ENCODE measurements at regions not wholly inside any gene's neighbourhood (a gene's known extent, or its start where the extent isn't known, plus 50 kb on each side); places are given as distances from the start of the nearest gene placed in this dataset.

DNA sequence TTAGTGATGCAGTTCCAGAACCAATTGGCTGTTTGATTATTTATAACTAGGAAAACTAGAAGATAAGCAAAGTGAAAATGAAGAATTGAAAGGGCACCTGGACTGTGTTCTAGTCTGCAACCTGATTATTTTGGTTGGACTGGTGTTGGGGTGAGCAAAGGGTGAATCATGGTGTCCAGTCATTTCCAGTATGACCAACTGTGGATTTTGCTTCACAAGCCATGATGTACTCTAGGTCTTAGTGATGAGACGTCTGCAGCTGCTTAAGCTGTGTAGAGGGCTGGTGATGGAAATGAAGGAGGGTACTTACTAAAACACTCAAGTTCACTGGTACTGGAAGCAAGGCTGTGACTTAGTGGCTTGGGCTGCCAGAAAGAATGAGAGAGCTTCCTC lies 193.2 kb upstream of the FRMD6 start:
- no peaks in the 10 kb centered on the region for H3K27me3 ChIP-seq (ENCODE audit: insufficient read depth, low read depth, low read length)
- H3K4me3 ChIP-seq (ENCODE audit: low read length): no peak overlapping the region
- no peaks in the 10 kb centered on the region for H3F3A ChIP-seq (ENCODE audit: insufficient read depth, low read length, poor library complexity, severe bottlenecking)
- no peaks in the 10 kb centered on the region for H3K36me3 ChIP-seq (ENCODE audit: insufficient read depth, low read length)
- no peaks in the 10 kb centered on the region for H3K9me3 ChIP-seq (ENCODE audit: low read length)
- H3K9ac ChIP-seq (ENCODE audit: low read length): no peak overlapping the region
- H4K20me1 ChIP-seq (ENCODE audit: insufficient read depth): no peaks in the 10 kb centered on the region
- no peak overlapping the region for H3K4me2 ChIP-seq (ENCODE audit: low read length)
- no peaks in the 10 kb centered on the region for H3K79me2 ChIP-seq (replicated peaks; ENCODE audit: insufficient read depth, low read length)
- no peaks in the 10 kb centered on the region for H3K9me2 ChIP-seq (ENCODE audit: insufficient read depth, low read length)
- no peak overlapping the region for H2AFZ ChIP-seq (ENCODE audit: low read depth, low read length)
- H3K27ac ChIP-seq (ENCODE audit: low read length): no peak overlapping the region
- no peak for TF ChIP-seq SMC3 (conservative IDR thresholded peaks at IDR 0.05; ENCODE audit: poor library complexity)
- no peak for TF ChIP-seq CTCF (IDR thresholded peaks at IDR 0.05; ENCODE audit: poor library complexity, severe bottlenecking)
- no peak for TF ChIP-seq MXI1 (conservative IDR thresholded peaks at IDR 0.05; ENCODE audit: poor library complexity, severe bottlenecking)
- no peak for TF ChIP-seq TAF1 (IDR thresholded peaks at IDR 0.05; ENCODE audit: low read depth)
- TF ChIP-seq, protein P1, sequence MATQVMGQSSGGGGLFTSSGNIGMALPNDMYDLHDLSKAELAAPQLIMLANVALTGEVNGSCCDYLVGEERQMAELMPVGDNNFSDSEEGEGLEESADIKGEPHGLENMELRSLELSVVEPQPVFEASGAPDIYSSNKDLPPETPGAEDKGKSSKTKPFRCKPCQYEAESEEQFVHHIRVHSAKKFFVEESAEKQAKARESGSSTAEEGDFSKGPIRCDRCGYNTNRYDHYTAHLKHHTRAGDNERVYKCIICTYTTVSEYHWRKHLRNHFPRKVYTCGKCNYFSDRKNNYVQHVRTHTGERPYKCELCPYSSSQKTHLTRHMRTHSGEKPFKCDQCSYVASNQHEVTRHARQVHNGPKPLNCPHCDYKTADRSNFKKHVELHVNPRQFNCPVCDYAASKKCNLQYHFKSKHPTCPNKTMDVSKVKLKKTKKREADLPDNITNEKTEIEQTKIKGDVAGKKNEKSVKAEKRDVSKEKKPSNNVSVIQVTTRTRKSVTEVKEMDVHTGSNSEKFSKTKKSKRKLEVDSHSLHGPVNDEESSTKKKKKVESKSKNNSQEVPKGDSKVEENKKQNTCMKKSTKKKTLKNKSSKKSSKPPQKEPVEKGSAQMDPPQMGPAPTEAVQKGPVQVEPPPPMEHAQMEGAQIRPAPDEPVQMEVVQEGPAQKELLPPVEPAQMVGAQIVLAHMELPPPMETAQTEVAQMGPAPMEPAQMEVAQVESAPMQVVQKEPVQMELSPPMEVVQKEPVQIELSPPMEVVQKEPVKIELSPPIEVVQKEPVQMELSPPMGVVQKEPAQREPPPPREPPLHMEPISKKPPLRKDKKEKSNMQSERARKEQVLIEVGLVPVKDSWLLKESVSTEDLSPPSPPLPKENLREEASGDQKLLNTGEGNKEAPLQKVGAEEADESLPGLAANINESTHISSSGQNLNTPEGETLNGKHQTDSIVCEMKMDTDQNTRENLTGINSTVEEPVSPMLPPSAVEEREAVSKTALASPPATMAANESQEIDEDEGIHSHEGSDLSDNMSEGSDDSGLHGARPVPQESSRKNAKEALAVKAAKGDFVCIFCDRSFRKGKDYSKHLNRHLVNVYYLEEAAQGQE (IDR thresholded peaks at IDR 0.05; ENCODE audit: borderline replicate concordance): no peak
- TF ChIP-seq EZH2 (IDR thresholded peaks at IDR 0.05; ENCODE audit: borderline replicate concordance, insufficient read depth, low read length, poor library complexity, severe bottlenecking): no peak
- no peak for TF ChIP-seq EP300 (conservative IDR thresholded peaks at IDR 0.05; ENCODE audit: poor library complexity, severe bottlenecking)
- TF ChIP-seq RAD21 (conservative IDR thresholded peaks at IDR 0.05): no peak
- TF ChIP-seq POLR2AphosphoS5 (IDR thresholded peaks at IDR 0.05): no peak

- no peak overlapping the region for H3K4me3 ChIP-seq (ENCODE audit: low read length)
Observed at GRCh38 chr14:51460011-51460410, 191.7 kb upstream of the FRMD6 start.

More at GRCh38 chr14:51460011-51460410, 191.7 kb upstream of the FRMD6 start:
- Histone ChIP-seq H3F3A (ENCODE audit: insufficient read depth, low read length, poor library complexity, severe bottlenecking) (no peaks in the 10 kb centered on the region), H3K9ac (ENCODE audit: low read length) (no peak overlapping the region), H3K9me3 (ENCODE audit: low read length) (no peaks in the 10 kb centered on the region), H4K20me1 (ENCODE audit: insufficient read depth) (no peaks in the 10 kb centered on the region), H3K27ac (ENCODE audit: low read length) (no peak overlapping the region), H3K36me3 (ENCODE audit: insufficient read depth, low read length) (no peaks in the 10 kb centered on the region), H3K4me2 (ENCODE audit: low read length) (no peak overlapping the region), H3K9me2 (ENCODE audit: insufficient read depth, low read length) (no peaks in the 10 kb centered on the region), H3K79me2 (replicated peaks; ENCODE audit: insufficient read depth, low read length) (no peaks in the 10 kb centered on the region), H3K27me3 (ENCODE audit: insufficient read depth, low read depth, low read length) (no peaks in the 10 kb centered on the region), H2AFZ (ENCODE audit: low read depth, low read length) (no peak overlapping the region)
- TF ChIP-seq CTCF (IDR thresholded peaks at IDR 0.05; ENCODE audit: poor library complexity, severe bottlenecking): no peak
- TF ChIP-seq MXI1 (conservative IDR thresholded peaks at IDR 0.05; ENCODE audit: poor library complexity, severe bottlenecking): no peak
- TF ChIP-seq TAF1 (IDR thresholded peaks at IDR 0.05; ENCODE audit: low read depth): no peak
- no peak for TF ChIP-seq EZH2 (IDR thresholded peaks at IDR 0.05; ENCODE audit: borderline replicate concordance, insufficient read depth, low read length, poor library complexity, severe bottlenecking)
- no peak for TF ChIP-seq POLR2AphosphoS5 (IDR thresholded peaks at IDR 0.05)
- TF ChIP-seq RAD21 (conservative IDR thresholded peaks at IDR 0.05): no peak
- no peak for TF ChIP-seq EP300 (conservative IDR thresholded peaks at IDR 0.05; ENCODE audit: poor library complexity, severe bottlenecking)
- TF ChIP-seq, protein P1 (IDR thresholded peaks at IDR 0.05; ENCODE audit: borderline replicate concordance): no peak
- TF ChIP-seq SMC3 (conservative IDR thresholded peaks at IDR 0.05; ENCODE audit: poor library complexity): no peak
